GM20000 (cell line): ENCODE measurements at regions not wholly inside any gene's neighbourhood (a gene's known extent, or its start where the extent isn't known, plus 50 kb on each side); places are given as distances from the start of the nearest gene placed in this dataset.

ENCODE experiments used
- DNase-seq: peaks from one replicate; pipeline ENCODE4 v3.0.0; 2012; ENCODE audit warnings: low spot score
- CTCF ChIP-seq: IDR thresholded peaks from 2 replicates; pipeline ENCODE4 v1.5.1; 2012; ENCODE audit warnings: mild to moderate bottlenecking, control low read depth; ENCODE audit errors: extremely low read depth, missing control alignments

- no peak for DNase-seq
- no peak for TF ChIP-seq CTCF
Observed at GRCh38 chr1:175830500-175830899, 87.1 kb upstream of the TNR start.

DNA sequence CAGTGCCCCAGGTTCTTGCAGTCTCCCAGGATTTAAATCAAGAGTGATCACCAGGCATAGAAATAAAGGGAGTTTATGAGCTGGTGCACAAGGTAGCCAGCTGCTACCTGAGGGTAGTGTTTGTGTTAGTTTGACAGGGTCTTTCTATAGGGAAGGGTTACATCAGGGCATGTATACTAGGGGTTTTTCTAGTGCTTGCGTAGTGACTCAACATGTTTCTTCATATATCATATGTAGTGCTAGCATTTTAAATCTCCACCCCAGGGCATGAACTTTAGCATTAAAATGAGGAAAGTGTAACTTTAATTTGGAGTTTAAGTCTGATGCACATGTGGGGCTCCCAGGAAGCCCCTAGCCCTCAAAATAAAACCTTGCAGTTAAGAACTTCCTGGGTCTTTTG, 86.5 kb upstream of the TNR start:
- no peak for DNase-seq
- no peak for TF ChIP-seq CTCF

GRCh38 chr1:175826705-175827104, 83.3 kb upstream of the TNR start:
- TF ChIP-seq CTCF: no peak
- no peak for DNase-seq

GRCh38 chr1:175824079-175824478, 80.7 kb upstream of the TNR start:
- TF ChIP-seq CTCF: peak; percentile 7
- no peak for DNase-seq

GRCh38 chr1:175823406-175823805, 80.0 kb upstream of the TNR start:
- no peak for DNase-seq
- no peak for TF ChIP-seq CTCF

DNA sequence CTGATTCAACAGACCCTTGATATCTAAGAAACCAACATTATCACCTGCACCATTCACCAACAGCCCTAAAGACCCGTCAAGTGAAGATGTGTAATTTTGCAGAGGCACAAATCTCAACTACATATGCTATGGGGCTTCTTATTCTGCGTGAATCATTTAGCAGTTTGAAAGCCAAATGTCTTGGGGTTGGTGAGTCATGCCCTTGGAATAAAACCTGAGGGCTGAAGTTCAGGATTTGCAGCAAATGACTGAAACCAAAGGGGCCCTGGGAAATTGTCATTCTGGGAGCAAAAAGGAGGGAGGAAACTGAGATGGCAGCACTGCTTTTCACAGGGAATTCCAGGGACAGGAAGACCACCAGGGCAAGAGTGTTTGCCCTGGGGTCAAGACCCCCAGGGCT, 79.2 kb upstream of the TNR start:
- no peak for TF ChIP-seq CTCF
- DNase-seq: no peak

- no peak for DNase-seq
- no peak for TF ChIP-seq CTCF
Observed at GRCh38 chr1:175820456-175821025, 77.1 kb upstream of the TNR start.
